HG03439 (cell line): ENCODE measurements at regions not wholly inside any gene's neighbourhood (a gene's known extent, or its start where the extent isn't known, plus 50 kb on each side); places are given as distances from the start of the nearest gene placed in this dataset.

ENCODE experiments used
- ATAC-seq: cut with Tn5 transposase; IDR thresholded peaks from one replicate; pipeline ENCODE4 v1.9.1; 2021; ENCODE audit warnings: mild to moderate bottlenecking, moderate library complexity; ENCODE audit not compliant: unreplicated experiment

DNA sequence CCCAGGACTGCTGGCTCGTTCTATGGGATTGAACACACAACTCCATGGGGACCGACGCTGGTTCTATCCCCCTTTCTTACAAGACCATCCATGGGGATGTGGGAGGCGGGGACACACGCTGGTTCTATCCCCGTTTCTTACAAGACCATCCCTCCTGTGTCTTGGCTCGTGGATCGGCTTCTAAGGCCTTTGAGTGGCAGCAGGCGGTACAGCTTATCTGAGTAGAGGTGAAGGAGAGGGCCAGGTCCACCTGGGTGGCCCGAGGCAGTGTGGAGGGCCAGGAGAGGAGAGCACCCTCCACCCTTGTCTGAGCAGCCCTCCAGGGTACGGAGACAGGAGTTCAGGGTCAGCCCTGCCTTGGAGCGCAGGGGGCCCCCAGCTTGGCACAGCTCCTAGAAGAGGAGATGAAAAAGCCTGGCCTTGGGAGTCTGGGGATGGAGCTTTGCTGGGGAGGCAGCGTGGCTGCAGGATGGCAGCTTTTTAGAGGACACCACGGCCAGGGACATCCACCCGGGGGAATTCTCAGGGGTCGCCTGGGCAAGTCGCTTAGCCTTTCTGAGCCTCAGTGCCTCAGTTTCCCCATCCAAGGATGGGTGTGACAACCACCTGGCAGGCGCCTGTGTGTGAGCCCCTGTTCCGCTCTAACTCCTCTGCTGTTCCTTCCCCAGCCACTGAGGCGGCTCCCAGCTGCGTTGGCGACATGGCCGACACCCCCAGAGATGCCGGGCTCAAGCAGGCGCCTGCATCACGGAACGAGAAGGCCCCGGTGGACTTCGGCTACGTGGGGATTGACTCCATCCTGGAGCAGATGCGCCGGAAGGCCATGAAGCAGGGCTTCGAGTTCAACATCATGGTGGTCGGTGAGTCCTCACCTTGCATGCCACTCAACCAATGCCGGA, 341.0 kb downstream of the SEC14L1 start:
- ATAC-seq, result no peak

- no peak for ATAC-seq
Observed at GRCh38 chr17:77482375-77483127, 341.8 kb downstream of the SEC14L1 start.

DNA sequence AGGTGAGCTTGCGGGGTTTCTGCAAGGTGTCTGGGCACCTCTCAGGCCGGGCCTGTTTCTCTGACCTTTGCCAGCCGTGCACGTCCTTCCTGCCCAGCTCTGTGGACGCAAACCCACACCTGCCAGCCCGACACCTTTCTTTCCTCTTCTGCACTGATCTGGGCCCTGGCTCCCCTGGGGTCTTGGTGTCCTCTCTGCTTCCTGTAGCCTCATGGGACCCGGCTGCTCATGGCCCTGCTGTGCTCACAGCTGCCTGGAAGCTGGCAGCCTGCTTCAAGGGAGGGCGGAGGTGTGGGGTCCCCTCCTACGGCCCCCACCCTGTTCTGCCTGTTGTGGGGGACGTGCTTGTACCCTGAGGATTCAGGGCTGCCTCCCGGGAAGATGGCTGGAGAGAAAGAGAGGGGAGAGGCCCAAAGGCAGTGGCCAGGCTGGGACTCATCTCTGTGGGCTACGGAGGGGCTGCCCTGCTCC, 342.4 kb downstream of the SEC14L1 start:
- no peak for ATAC-seq

DNA sequence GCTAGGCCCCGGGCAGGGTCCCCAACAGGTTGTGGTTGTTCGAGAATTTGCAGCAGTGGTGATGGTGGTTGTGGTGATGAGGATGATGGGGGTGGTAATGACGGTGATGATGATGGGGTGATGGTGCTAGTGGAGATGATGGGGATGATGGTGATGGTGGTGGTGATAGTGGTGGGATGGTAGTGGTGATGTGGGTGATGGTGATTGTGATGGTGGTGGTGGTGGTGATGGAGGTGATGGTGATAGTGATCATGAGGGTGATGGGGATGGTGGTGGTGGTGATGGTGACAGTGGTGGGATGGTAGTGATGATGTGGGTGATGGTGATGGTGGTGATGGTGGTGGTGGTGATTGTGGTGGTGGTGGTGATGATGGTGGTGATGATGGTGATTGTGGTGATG, 343.3 kb downstream of the SEC14L1 start:
- ATAC-seq, result no peak

GRCh38 chr17:77485089-77485833, 344.5 kb downstream of the SEC14L1 start:
- ATAC-seq, result no peak

DNA sequence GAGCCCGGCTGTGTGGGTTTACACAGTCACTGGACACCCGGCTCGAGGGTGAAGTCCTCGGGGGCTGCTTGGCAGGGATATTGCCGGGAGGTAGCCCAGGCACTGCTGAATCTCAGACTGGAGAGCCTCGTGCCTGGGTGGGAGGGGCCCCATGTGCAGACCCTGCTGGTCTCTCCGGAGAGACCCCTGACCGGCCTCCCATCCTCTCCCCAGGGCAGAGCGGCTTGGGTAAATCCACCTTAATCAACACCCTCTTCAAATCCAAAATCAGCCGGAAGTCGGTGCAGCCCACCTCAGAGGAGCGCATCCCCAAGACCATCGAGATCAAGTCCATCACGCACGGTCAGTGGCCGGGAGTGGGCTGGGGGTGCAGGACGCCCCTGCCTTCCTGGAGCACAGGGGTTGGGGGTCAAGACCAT, 346.5 kb downstream of the SEC14L1 start:
- ATAC-seq, result no peak

- ATAC-seq, result no peak
Observed at GRCh38 chr17:77487677-77488530, 347.1 kb downstream of the SEC14L1 start.

GRCh38 chr17:77488531-77489238, 347.9 kb downstream of the SEC14L1 start:
- ATAC-seq, result no peak

GRCh38 chr17:77489239-77489892, 348.6 kb downstream of the SEC14L1 start:
- no peak for ATAC-seq

DNA sequence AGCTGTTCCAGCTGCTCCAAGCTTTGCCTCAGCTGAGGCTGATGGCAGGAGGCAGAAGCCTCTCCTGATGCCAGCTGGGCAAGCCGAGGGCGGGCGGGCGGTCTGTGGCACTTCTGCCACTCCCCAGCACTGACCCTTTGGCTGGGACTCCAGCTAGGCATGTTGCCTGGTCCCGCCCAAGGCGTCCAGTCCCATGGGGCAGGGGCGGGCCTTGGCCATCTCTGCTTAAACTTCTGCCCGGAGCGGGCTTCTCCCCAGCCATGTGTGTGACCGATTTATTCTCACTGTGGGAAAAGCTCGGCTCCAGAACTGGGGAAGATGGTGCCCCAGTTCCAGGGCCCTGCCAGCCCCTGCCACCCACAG, 349.1 kb downstream of the SEC14L1 start:
- no peak for ATAC-seq

DNA sequence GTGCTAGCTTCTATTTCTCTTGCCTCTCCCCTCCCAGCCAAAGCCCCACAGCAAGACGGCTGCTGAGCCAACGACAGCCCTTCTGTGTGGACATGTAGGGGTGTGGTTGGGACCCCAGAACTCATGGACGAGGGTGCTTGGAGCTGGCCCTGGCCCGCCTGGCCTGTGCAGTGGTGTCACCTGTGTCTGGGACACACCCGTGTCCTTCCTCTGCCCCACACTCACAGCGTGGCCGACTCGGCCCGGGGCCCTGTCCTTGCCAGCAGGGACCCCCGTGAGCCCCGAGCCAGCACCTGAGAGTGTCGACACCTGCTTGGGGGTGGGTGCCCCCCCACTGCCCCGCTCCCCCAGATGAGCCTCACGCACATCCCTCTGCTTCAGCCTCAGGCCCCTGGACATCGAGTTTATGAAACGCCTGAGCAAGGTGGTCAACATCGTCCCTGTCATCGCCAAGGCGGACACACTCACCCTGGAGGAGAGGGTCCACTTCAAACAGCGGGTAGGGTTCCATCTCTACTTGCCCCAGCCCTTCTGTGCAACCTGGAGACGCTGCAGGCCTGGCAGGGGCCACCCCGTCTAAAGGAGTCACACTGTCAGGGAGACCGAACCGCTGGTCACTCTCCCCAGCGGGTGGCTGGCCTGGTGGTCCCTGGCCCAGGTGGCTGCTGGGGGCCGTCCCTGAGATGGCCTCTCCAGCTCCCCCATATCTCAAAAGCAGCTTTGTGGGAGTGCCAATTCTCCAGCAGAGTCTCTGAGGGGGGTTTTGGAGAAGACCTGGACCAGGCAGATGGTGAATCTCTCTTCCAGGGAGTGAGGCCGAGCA, 349.8 kb downstream of the SEC14L1 start:
- no peak for ATAC-seq

DNA sequence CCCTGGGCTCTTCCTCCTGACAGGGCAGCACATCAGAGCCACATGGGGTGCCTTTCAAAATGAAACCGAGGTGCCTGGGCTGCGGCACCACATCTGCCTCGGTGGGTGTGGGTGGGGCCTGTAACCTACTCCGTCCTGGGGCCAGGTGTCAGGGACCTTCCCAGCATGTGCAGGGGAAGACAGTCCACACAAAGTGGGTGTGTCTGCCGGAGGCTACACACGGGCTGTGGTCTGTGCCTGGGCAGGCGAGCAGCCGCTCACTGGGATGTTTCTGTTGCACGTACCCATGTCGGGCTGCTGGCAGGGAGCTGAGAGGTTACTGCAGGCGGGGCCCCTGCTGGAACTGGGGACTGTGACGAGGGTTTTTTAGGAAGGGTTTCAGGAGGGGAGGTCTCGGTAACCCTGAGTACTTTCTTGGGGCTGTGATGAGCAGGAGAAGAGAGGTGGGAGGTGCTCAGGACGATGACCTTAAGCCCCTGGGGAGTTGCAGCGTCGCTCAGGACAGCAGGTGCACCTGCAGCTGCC, 351.2 kb downstream of the SEC14L1 start:
- ATAC-seq, result no peak

DNA sequence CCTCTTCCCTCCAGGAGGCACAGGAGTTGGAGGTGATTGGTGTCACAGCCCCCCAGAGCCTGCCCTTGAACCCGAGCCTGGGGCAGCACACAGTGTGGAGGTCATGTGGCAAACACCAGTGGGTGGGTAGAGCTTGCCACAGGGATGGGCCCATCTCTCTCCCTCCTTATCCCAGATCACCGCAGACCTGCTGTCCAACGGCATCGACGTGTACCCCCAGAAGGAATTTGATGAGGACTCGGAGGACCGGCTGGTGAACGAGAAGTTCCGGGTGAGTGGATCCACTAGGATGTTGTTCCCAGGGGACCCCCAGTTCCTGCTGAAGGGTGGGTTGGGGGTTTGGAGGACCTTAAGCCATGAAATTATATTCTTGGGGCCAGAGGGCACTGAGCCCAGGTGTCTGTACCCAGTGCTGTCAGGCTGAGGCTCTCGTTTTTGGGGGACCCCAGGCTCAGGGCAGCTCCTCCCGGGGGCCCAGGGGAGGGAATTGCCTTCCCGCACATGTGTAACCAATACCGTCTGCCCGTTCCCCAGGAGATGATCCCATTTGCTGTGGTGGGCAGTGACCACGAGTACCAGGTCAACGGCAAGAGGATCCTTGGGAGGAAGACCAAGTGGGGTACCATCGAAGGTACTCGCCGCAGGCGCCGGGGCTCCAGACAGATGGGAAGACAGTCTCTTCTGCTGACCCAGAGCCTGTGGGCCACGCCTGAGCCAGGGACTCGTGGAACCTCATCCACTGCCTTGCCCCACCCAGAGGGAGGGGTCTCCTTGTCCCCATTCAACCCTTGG, 351.9 kb downstream of the SEC14L1 start:
- ATAC-seq, result no peak

DNA sequence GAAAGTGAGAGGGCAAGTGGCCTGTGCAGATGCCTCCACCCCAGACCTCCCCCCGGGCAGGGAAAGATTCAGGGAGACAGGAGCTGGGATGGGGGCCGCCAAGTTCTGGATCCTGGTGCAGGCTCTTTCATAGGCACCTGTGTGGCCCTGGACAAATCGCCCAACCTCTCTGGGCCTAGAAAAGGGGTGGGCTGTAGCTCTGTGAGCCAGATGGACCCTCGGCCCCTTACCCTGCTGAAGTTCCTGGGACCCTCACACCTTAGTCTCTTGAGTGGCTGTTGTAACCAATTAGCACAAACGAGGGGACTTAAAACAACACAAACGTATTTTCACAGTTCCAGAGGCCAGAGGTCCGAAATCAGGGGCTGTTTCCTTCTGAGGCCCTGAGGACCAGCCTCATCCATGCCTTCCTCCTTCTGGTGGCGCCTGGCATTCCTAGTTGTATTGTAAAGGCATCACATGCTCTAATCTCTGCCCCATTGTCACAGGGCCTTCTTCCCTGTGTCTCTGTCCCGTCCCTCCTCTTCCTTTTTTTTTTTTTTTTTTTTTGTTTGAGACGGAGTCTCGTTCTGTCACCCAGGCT, 352.6 kb downstream of the SEC14L1 start:
- ATAC-seq, result no peak

GRCh38 chr17:77493901-77494663, 353.3 kb downstream of the SEC14L1 start:
- ATAC-seq, result no peak
